HEK293 (cell line): ENCODE measurements at regions not wholly inside any gene's neighbourhood (a gene's known extent, or its start where the extent isn't known, plus 50 kb on each side); places are given as distances from the start of the nearest gene placed in this dataset.

Experiments used
- CTCF ChIA-PET: fragments of 350-600 bp; formaldehyde crosslinking; extraction: SDS; loops from one replicate; lab custom pipeline; 2021; ENCODE audit warnings: antibody characterized with exemption; lab: Yijun Ruan, JAX
- POLR2A ChIA-PET: fragments of 300-600 bp; formaldehyde crosslinking; extraction: SDS; loops from one replicate; lab custom pipeline; 2020; ENCODE audit warnings: antibody characterized with exemption, inconsistent platforms; lab: Yijun Ruan, JAX
- H3K27ac ChIP-seq: fragments of 200-500 bp; sonication (Bioruptor generic); 2 replicates; pipeline ENCODE4 v1.5.1; 2014; ENCODE audit warnings: low read depth, low read length, control low read depth, inconsistent platforms; ENCODE audit errors: extremely low read depth
- H3K36me3 ChIP-seq, 2 experiments: fragments of 200-500 bp in 1 of 2; sonication (Bioruptor generic) in 1 of 2; 1 replicate in 1 of 2; 2 replicates in 1 of 2; pipeline ENCODE4 v1.5.1; 2014 to 2017; ENCODE audit warnings: inconsistent platforms in 2 of 2, low read length in 2 of 2; ENCODE audit not compliant: control insufficient read depth in 2 of 2, insufficient read depth in 1 of 2
- H3K4me1 ChIP-seq: fragments of 200-500 bp; sonication (Bioruptor generic); 2 replicates; pipeline ENCODE4 v1.5.1; 2014; ENCODE audit warnings: mild to moderate bottlenecking, low read length, inconsistent platforms; ENCODE audit not compliant: control insufficient read depth, insufficient read depth
- H3K4me3 ChIP-seq: 2 replicates; pipeline ENCODE4 v1.5.1; 2011; ENCODE audit warnings: low read depth, mild to moderate bottlenecking, control low read depth, low read length, moderate library complexity
- H3K9me3 ChIP-seq: fragments of 200-500 bp; sonication (Bioruptor generic); 2 replicates; pipeline ENCODE4 v1.5.1; 2014; ENCODE audit warnings: low read depth, low read length, inconsistent platforms; ENCODE audit not compliant: control insufficient read depth, insufficient read depth
- GFI1B ChIP-seq: fragments of 450-650 bp; formaldehyde crosslinking; IDR thresholded peaks from 2 replicates; pipeline ENCODE4 v1.5.1; 2016; ENCODE audit warnings: missing biosample characterization, missing genetic modification characterization
- PRDM2 ChIP-seq: fragments of 450-650 bp; formaldehyde crosslinking; IDR thresholded peaks from 2 replicates; pipeline ENCODE4 v1.5.1; 2016; ENCODE audit warnings: missing biosample characterization, missing genetic modification characterization, borderline replicate concordance
- YY2 ChIP-seq: fragments of 450-650 bp; formaldehyde crosslinking; IDR thresholded peaks from 2 replicates; pipeline ENCODE4 v1.5.1; 2016; ENCODE audit warnings: missing biosample characterization, missing genetic modification characterization
- ZBTB10 ChIP-seq: fragments of 450-650 bp; formaldehyde crosslinking; IDR thresholded peaks from 2 replicates; pipeline ENCODE4 v1.5.1; 2016; ENCODE audit warnings: missing biosample characterization, missing genetic modification characterization
- ZBTB8A ChIP-seq: fragments of 450-650 bp; formaldehyde crosslinking; IDR thresholded peaks from 2 replicates; pipeline ENCODE4 v1.5.1; 2016; ENCODE audit warnings: missing biosample characterization, missing genetic modification characterization
- ZFP69B ChIP-seq: fragments of 450-650 bp; formaldehyde crosslinking; IDR thresholded peaks from 2 replicates; pipeline ENCODE4 v1.5.1; 2016; ENCODE audit warnings: missing biosample characterization, missing genetic modification characterization
- ZNF248 ChIP-seq: fragments of 450-650 bp; formaldehyde crosslinking; IDR thresholded peaks from 2 replicates; pipeline ENCODE4 v1.5.1; 2017; ENCODE audit warnings: missing biosample characterization, missing genetic modification characterization
- ZNF335 ChIP-seq: fragments of 450-650 bp; formaldehyde crosslinking; conservative IDR thresholded peaks from 2 replicates; pipeline ENCODE4 v1.5.1; 2016; ENCODE audit warnings: missing biosample characterization, missing genetic modification characterization
- ZNF341 ChIP-seq: fragments of 450-650 bp; formaldehyde crosslinking; IDR thresholded peaks from 2 replicates; pipeline ENCODE4; 2016; ENCODE audit warnings: low read depth, missing biosample characterization, missing genetic modification characterization
- ZNF529 ChIP-seq: fragments of 450-650 bp; formaldehyde crosslinking; IDR thresholded peaks from 2 replicates; pipeline ENCODE4 v1.5.1; 2017; ENCODE audit warnings: missing genetic modification characterization, missing biosample characterization; ENCODE audit not compliant: insufficient replicate concordance
- ZNF600 ChIP-seq: fragments of 450-650 bp; formaldehyde crosslinking; IDR thresholded peaks from 2 replicates; pipeline ENCODE4 v1.5.1; 2016; ENCODE audit warnings: missing biosample characterization, missing genetic modification characterization
- ZNF610 ChIP-seq: fragments of 450-650 bp; formaldehyde crosslinking; IDR thresholded peaks from 2 replicates; pipeline ENCODE4 v1.5.1; 2016; ENCODE audit warnings: missing biosample characterization, missing genetic modification characterization, borderline replicate concordance
- ZNF626 ChIP-seq: fragments of 450-650 bp; sonication (Bioruptor Pico); formaldehyde crosslinking; IDR thresholded peaks from 2 replicates; pipeline ENCODE4 v1.5.1; 2018; ENCODE audit warnings: missing biosample characterization, missing genetic modification characterization, inconsistent platforms
- ZNF837 ChIP-seq: fragments of 450-650 bp; formaldehyde crosslinking; IDR thresholded peaks from 2 replicates; pipeline ENCODE4 v1.5.1; 2016; ENCODE audit warnings: missing biosample characterization, missing genetic modification characterization
- TF ChIP-seq, protein P1 (sequence below): fragments of 450-650 bp; formaldehyde crosslinking; IDR thresholded peaks from 2 replicates; pipeline ENCODE4 v1.5.0; 2017; ENCODE audit warnings: missing biosample characterization, missing genetic modification characterization, borderline replicate concordance
- TF ChIP-seq, protein P2 (sequence below): fragments of 450-650 bp; formaldehyde crosslinking; IDR thresholded peaks from 2 replicates; pipeline ENCODE4 v1.5.1; 2016; ENCODE audit warnings: missing biosample characterization, missing genetic modification characterization, borderline replicate concordance
- TF ChIP-seq, protein P3 (sequence below): fragments of 450-650 bp; formaldehyde crosslinking; IDR thresholded peaks from 2 replicates; pipeline ENCODE4 v1.5.1; 2016; ENCODE audit warnings: missing biosample characterization, missing genetic modification characterization
- TF ChIP-seq, protein P4 (sequence below): fragments of 450-650 bp; formaldehyde crosslinking; IDR thresholded peaks from 2 replicates; pipeline ENCODE4 v1.5.1; 2016; ENCODE audit warnings: missing biosample characterization, missing genetic modification characterization

DNA sequence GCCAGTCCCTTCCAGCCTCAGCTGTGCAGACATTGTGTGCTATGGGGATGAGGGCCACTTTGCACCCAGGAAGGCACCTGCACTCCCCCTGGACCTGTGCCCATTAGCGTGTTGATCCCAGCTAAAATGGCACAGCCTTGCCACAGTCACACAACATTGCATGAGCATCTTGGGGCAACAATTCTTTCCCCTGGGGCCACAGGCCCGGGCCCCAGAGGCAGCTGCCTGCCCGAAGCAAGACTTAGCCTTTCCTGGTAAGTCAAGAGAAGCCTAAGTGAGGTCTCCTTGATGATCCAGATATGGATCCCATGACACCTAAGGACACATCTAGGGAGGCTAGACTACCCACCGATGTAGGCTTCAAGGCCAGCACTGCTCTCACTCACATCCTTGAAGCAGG is 202.1 kb downstream of the BCL11A start:
- no peak overlapping the region for H3K4me3 ChIP-seq
- CTCF ChIA-PET, result no interaction called here

More for the DNA sequence above, 202.1 kb downstream of the BCL11A start:
- no peaks in the 10 kb centered on the region for H3K36me3 ChIP-seq
- TF ChIP-seq YY2 (tag by site-specific recombination) (no peak), PRDM2 (no peak), ZFP69B (tag by site-specific recombination) (no peak), ZNF600 (tag by site-specific recombination) (no peak), ZBTB8A (no peak), ZNF610 (tag by site-specific recombination) (no peak), GFI1B (tag by site-specific recombination) (no peak), ZNF341 (tag by site-specific recombination) (no peak), ZNF335 (tag by site-specific recombination) (no peak), ZNF529 (tag by site-specific recombination) (no peak), ZBTB10 (tag by site-specific recombination) (no peak), ZNF248 (tag by site-specific recombination) (no peak), ZNF626 (tag by site-specific recombination) (no peak), ZNF837 (tag by site-specific recombination) (no peak)
- TF ChIP-seq, protein P1, sequence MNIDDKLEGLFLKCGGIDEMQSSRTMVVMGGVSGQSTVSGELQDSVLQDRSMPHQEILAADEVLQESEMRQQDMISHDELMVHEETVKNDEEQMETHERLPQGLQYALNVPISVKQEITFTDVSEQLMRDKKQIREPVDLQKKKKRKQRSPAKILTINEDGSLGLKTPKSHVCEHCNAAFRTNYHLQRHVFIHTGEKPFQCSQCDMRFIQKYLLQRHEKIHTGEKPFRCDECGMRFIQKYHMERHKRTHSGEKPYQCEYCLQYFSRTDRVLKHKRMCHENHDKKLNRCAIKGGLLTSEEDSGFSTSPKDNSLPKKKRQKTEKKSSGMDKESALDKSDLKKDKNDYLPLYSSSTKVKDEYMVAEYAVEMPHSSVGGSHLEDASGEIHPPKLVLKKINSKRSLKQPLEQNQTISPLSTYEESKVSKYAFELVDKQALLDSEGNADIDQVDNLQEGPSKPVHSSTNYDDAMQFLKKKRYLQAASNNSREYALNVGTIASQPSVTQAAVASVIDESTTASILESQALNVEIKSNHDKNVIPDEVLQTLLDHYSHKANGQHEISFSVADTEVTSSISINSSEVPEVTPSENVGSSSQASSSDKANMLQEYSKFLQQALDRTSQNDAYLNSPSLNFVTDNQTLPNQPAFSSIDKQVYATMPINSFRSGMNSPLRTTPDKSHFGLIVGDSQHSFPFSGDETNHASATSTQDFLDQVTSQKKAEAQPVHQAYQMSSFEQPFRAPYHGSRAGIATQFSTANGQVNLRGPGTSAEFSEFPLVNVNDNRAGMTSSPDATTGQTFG (tag by site-specific recombination), result no peak
- TF ChIP-seq, protein P2, sequence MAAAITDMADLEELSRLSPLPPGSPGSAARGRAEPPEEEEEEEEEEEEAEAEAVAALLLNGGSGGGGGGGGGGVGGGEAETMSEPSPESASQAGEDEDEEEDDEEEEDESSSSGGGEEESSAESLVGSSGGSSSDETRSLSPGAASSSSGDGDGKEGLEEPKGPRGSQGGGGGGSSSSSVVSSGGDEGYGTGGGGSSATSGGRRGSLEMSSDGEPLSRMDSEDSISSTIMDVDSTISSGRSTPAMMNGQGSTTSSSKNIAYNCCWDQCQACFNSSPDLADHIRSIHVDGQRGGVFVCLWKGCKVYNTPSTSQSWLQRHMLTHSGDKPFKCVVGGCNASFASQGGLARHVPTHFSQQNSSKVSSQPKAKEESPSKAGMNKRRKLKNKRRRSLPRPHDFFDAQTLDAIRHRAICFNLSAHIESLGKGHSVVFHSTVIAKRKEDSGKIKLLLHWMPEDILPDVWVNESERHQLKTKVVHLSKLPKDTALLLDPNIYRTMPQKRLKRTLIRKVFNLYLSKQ (tag by site-specific recombination), result no peak
- TF ChIP-seq, protein P3, sequence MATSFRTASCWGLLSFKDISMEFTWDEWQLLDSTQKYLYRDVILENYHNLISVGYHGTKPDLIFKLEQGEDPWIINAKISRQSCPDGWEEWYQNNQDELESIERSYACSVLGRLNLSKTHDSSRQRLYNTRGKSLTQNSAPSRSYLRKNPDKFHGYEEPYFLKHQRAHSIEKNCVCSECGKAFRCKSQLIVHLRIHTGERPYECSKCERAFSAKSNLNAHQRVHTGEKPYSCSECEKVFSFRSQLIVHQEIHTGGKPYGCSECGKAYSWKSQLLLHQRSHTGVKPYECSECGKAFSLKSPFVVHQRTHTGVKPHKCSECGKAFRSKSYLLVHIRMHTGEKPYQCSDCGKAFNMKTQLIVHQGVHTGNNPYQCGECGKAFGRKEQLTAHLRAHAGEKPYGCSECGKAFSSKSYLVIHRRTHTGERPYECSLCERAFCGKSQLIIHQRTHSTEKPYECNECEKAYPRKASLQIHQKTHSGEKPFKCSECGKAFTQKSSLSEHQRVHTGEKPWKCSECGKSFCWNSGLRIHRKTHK (tag by site-specific recombination), result no peak
- TF ChIP-seq, protein P4, sequence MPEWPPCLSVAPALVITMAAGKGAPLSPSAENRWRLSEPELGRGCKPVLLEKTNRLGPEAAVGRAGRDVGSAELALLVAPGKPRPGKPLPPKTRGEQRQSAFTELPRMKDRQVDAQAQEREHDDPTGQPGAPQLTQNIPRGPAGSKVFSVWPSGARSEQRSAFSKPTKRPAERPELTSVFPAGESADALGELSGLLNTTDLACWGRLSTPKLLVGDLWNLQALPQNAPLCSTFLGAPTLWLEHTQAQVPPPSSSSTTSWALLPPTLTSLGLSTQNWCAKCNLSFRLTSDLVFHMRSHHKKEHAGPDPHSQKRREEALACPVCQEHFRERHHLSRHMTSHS (tag by site-specific recombination), result no peak
- no peaks in the 10 kb centered on the region for H3K9me3 ChIP-seq
- no peak overlapping the region for H3K27ac ChIP-seq
- no peaks in the 10 kb centered on the region for H3K4me1 ChIP-seq
- POLR2A ChIA-PET, result no interaction called here
